ENCODE measurements at regions not wholly inside any gene's neighbourhood (a gene's known extent, or its start where the extent isn't known, plus 50 kb on each side); places are given as distances from the start of the nearest gene placed in this dataset.
"Not testable (repeated sequence)": the region's sequence is repeated elsewhere in the genome, so short reads cannot be mapped to it uniquely, and the experiment has no call there.

GRCh38 chr4:4052933-4053332 is 173.8 kb downstream of the OTOP1 start:
- TF ChIP-seq, protein P1, sequence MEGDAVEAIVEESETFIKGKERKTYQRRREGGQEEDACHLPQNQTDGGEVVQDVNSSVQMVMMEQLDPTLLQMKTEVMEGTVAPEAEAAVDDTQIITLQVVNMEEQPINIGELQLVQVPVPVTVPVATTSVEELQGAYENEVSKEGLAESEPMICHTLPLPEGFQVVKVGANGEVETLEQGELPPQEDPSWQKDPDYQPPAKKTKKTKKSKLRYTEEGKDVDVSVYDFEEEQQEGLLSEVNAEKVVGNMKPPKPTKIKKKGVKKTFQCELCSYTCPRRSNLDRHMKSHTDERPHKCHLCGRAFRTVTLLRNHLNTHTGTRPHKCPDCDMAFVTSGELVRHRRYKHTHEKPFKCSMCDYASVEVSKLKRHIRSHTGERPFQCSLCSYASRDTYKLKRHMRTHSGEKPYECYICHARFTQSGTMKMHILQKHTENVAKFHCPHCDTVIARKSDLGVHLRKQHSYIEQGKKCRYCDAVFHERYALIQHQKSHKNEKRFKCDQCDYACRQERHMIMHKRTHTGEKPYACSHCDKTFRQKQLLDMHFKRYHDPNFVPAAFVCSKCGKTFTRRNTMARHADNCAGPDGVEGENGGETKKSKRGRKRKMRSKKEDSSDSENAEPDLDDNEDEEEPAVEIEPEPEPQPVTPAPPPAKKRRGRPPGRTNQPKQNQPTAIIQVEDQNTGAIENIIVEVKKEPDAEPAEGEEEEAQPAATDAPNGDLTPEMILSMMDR (IDR thresholded peaks at IDR 0.05) = not testable (repeated sequence)
- not testable (repeated sequence) for TF ChIP-seq POLR2A (IDR thresholded peaks at IDR 0.05)
